ENCODE measurements at regions not wholly inside any gene's neighbourhood (a gene's known extent, or its start where the extent isn't known, plus 50 kb on each side); places are given as distances from the start of the nearest gene placed in this dataset.

DNA sequence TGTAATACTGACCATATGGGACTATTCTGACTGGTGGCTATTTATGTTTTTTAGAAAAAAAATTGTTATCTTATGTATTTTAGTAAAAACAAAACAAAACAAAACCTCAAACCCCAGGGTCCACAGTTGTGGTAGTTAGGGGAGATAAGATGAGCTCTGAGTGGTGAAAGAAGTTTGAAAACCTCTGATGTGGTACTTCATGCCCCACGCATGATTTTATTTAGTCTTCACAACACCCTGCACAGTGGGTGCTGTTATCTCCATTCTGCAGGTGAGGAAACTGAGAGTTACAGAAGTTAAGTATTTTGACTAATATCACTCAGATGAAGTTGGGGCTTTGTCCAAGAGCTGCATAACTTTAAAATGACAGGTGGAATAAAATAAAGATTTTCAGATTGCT is 230.6 kb upstream of the TRPC5 start:
- no peak for TF ChIP-seq ZBTB7A (IDR thresholded peaks at IDR 0.05; ENCODE audit: low read depth)
- TF ChIP-seq EGR1 (IDR thresholded peaks at IDR 0.05): no peak
- TF ChIP-seq, protein P1, sequence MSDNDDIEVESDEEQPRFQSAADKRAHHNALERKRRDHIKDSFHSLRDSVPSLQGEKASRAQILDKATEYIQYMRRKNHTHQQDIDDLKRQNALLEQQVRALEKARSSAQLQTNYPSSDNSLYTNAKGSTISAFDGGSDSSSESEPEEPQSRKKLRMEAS (IDR thresholded peaks at IDR 0.05): no peak
- no peak for TF ChIP-seq NFIC (IDR thresholded peaks at IDR 0.05)
- TF ChIP-seq CEBPB (IDR thresholded peaks at IDR 0.05): no peak
- no peak for TF ChIP-seq TCF12 (IDR thresholded peaks at IDR 0.05; ENCODE audit: low read depth)
- TF ChIP-seq YY1 (IDR thresholded peaks at IDR 0.05; ENCODE audit: low read depth): no peak
- no peak for TF ChIP-seq RAD21 (IDR thresholded peaks at IDR 0.05; ENCODE audit: low read depth)
- TF ChIP-seq EP300 (IDR thresholded peaks at IDR 0.05; ENCODE audit: borderline replicate concordance): no peak

Data from Ishikawa (cell line).